A549 (cell line): ENCODE measurements at regions not wholly inside any gene's neighbourhood (a gene's known extent, or its start where the extent isn't known, plus 50 kb on each side); places are given as distances from the start of the nearest gene placed in this dataset.

ENCODE experiments used
- BHLHE40 ChIP-seq: IDR thresholded peaks from 2 replicates; pipeline ENCODE4 v1.6.1; 2012; ENCODE audit warnings: low read depth, low read length, inconsistent platforms
- CTCF ChIP-seq: fragments of >200 bp; sonication (Bioruptor Twin); formaldehyde crosslinking; IDR thresholded peaks from 3 replicates; pipeline ENCODE4 v1.5.1; 2016
- ESRRA ChIP-seq: fragments of 150-350 bp; IDR thresholded peaks from 2 replicates; pipeline ENCODE4 v1.6.1; 2014; ENCODE audit warnings: mild to moderate bottlenecking, low read length, borderline replicate concordance
- NR3C1 ChIP-seq: fragments of >200 bp; sonication (Bioruptor Twin); formaldehyde crosslinking; IDR thresholded peaks from 3 replicates; pipeline ENCODE4 v1.6.1; 2017
- POLR2AphosphoS2 ChIP-seq: conservative IDR thresholded peaks from 2 replicates; pipeline ENCODE4 v1.6.1; 2012; ENCODE audit warnings: low read length, improper control_type of control experiment, inconsistent platforms
- RCOR1 ChIP-seq: fragments of 150-350 bp; IDR thresholded peaks from 2 replicates; pipeline ENCODE4 v1.6.1; 2014; ENCODE audit warnings: antibody characterized with exemption, low read length, low read depth
- RFX5 ChIP-seq: fragments of 450-650 bp; IDR thresholded peaks from 2 replicates; pipeline ENCODE4 v1.7.1; 2014; ENCODE audit warnings: antibody characterized with exemption, mild to moderate bottlenecking, moderate library complexity
- USF2 ChIP-seq: fragments of 450-650 bp; IDR thresholded peaks from 2 replicates; pipeline ENCODE4 v1.6.1; 2014; ENCODE audit warnings: antibody characterized with exemption

- no peak for TF ChIP-seq CTCF
- no peak for TF ChIP-seq RCOR1
- TF ChIP-seq ESRRA, result no peak
- no peak for TF ChIP-seq POLR2AphosphoS2
- no peak for TF ChIP-seq RFX5
- no peak for TF ChIP-seq NR3C1
- no peak for TF ChIP-seq USF2
- TF ChIP-seq BHLHE40, result no peak
These were observed 123.4 kb upstream of the ADGRL4 start for GRCh38 chr1:79129914-79130313.
